Activated naive CD4-positive, alpha-beta T cell (primary cell): ENCODE measurements at regions not wholly inside any gene's neighbourhood (a gene's known extent, or its start where the extent isn't known, plus 50 kb on each side); places are given as distances from the start of the nearest gene placed in this dataset.
A peak's percentile ranks its signal among the peaks of the same experiment; 100 is the strongest.
"Not testable (repeated sequence)": the region's sequence is repeated elsewhere in the genome, so short reads cannot be mapped to it uniquely, and the experiment has no call there.

Source experiments
- DNase-seq, 4 experiments: peaks; one replicate each; lab custom pipeline; 2025; lab: John Stamatoyannopoulos, UW

DNA sequence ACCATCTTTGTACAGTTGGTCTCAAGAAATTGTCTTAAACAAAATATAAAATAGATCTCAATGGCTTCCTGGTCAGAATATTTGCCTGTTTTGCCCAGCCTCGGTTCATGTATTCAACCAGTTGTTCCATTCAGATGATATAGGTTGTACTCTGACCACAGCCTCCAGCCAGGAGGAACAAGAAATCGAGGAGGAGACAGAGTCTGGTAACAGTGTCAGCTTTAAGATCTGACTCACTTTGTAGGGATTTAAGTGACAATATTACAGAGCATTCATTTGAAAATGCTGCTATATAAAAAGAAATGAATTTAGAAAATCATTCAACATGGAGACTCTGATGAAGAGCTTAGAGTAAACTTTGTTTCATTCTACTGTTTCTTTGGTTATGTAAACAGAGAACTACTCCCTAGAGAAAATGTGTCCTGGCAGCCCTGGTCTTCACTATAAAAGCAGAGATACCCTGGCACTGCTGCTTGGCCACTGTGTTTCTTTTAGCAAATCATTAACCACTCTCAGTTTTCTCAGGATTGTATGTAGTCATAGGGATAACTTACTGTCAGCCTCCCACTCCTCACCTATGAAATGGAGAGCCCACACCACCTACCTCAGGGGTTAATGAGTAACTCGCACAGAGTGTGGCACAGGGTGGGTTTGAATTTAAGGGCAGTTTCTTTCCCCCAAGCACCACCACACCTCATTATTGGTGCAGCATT lies 53.5 kb downstream of the PAGE2 start:
- no peak for DNase-seq

DNA sequence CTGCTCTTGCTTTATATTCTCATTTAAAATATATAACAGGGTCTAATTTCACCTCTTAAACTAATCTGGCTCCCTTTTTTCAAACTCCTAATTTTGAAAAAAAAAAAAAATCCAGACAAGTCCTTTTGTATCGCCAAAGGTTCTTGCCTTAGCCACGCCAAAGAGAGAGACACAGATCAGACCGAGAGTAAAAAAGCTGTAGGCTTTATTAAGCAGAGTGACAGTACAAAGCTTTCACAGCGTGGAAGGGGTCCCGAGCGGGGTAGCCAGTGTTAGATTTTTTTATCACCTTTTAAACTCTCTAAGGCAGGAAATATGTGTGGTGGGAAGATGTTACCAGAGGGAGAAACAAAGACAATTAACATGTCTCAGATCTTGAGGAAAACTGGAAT lies 54.1 kb downstream of the PAGE2 start:
- DNase-seq = no peak

DNA sequence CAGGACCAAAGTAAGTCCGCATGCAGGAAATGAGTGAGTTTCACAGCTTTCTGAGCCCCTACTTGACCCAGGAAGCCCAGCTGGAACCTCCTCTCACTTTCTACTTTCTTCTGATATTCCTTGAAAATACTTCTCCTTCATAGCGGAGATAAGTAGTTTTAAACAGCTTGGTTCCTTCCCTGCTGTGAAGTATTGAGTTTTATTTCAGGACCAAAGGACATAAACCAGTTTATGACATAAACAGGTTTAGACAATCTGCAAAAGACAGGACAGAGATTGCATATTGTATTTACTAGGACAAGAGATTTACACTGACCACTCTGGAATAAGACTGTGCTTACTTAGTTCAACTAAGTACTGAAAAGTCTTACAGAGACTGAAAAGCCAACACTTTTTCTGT lies 54.8 kb downstream of the PAGE2 start:
- no peak for DNase-seq

- no peak for DNase-seq
Observed at GRCh38 chrX:55144697-55145096, 55.9 kb downstream of the PAGE2 start.

DNA sequence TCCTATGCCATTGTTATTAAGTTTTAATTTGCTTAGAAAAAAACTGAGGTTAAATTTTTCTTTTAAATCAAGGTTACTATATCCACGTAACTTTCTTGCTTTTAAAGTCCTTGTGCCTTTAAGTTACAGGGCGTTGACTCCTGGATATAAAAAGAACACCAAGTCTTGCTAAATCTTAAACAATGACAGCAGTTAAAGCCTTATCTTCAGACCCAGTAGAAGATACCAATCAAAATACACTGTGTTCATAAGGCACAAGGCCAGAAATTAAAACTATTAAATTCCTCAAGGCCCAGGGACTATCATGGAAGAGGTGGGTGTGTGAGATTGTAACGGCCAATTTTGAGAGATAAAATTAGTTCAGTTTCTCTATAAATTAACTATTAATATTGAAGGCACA lies 60.4 kb downstream of the PAGE2 start:
- DNase-seq = no peak

DNA sequence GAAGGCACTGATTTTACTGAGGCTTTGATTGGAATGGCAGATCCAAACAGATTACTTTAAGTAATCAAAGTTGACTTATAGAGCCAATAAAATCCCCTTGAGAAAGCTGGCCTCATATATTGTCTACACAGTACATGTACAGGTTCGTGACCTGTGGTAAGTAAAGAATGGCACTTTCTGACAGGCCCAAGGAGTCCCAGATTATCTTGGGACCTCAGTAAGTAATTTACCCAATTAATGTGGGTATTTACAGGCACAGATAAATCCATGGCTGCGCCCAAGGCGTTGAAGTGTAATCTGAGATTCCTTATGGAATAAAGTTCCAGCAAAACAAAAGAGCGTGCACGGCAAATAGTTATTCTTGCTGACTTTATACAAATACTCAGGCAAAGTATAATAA lies 62.4 kb downstream of the PAGE2 start:
- DNase-seq = no peak

- no peak for DNase-seq
Observed at GRCh38 chrX:55159551-55159950, 60.6 kb upstream of the PAGE5 start.

DNA sequence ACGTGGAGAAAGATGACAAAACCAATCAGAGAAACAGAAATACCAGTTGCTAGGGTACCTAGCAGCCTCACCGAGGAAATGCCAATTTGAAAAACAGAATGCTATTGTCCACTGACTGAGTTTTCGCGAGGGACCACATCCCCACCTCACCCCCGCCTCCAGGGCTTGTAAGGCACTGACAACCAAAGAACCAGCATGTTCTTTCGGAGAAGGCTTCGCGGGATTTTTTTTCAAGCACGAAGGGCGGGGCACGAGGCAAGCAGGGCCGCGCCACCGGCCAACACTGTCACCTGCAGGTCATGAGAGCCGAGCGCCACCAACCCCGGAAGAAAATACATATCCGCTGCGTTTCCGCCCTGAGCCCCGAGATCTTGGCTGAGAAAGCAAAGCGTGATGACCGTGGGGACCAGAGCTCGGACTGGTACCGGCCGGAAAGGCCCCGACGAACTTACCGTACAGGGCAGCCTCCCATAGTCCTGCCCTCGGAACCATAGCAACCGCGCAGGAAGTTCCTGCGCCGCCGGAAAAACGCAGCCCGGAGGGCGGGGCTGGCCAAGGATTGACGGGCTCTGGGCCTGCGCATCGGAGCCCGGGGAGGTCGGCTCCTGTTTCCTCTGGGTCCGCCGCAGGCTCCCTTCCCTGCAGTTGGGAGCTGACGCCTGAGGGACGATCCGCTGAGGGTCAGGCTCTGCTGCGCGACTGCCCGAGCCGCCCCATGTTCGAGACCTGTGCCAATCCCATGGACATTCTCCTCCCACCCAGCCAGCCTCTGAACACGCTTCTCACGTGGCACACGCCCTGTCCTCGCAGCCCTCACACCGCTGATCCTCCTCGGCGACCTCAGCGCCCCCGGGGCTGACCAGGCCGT lies 59.2 kb upstream of the PAGE5 start:
- peak; percentile 70 to 86 (median 77) for DNase-seq

- DNase-seq = no peak
Observed at GRCh38 chrX:55161581-55161980, 58.6 kb upstream of the PAGE5 start.

- DNase-seq = no peak
Observed at GRCh38 chrX:55163171-55163570, 57.0 kb upstream of the PAGE5 start.

DNA sequence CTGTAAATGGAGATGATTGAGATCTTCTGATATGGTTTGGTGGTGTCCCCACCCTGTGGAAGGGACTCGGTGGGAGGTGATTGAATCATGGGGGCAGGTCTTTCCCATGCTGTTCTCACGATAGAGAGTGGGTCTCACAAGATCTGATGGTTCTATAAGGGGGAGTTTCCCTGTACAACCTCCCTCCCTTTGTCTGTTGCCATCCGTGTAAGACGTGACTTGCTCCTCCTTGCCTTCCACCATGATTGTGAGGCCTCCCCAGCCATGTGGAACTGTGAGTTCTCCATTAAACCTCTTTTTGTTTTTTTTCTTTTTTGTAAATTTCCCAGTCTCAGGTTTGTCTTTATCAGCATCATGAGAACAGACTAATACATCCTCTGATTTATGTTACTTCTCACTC lies 55.1 kb upstream of the PAGE5 start:
- DNase-seq = not testable (repeated sequence)

GRCh38 chrX:55167124-55167803 lies 52.9 kb upstream of the PAGE5 start:
- no peak for DNase-seq

DNA sequence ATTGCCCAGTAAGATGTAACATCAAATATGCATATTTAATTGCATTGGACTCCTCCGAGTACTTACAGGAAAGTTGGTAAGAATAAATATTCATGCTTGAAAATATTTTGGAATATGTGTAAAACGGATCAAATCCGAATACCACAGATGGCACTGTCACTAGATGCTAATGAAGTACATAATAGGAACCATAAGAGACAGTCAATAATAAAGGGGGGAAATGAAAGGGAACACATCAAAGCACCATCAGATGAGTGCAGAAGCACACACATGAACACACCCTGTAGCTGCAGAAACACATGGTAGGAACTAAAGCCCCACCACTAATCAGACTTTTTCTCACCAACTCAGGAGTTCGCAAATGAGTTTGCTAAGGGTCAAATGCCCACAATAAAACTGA lies 52.2 kb upstream of the PAGE5 start:
- DNase-seq = no peak

- no peak for DNase-seq
Observed at GRCh38 chrX:55169782-55170181, 50.4 kb upstream of the PAGE5 start.
